RWPE2 (cell line): ENCODE measurements at regions not wholly inside any gene's neighbourhood (a gene's known extent, or its start where the extent isn't known, plus 50 kb on each side); places are given as distances from the start of the nearest gene placed in this dataset.

Source experiments
- ATAC-seq: fragments of 200-7000 bp; cut with Tn5 transposase; 3 replicates; pipeline ENCODE4 v1.9.1; 2021; ENCODE audit warnings: low read depth
- DNase-seq: peaks from one replicate; pipeline ENCODE4 v3.0.0-alpha.2; 2020; ENCODE audit warnings: low spot score
- H3K27ac ChIP-seq: fragments of 450-650 bp; 2 replicates; pipeline ENCODE4 v1.5.1; 2017; ENCODE audit warnings: mild to moderate bottlenecking; ENCODE audit not compliant: poor library complexity, severe bottlenecking
- H3K27me3 ChIP-seq: fragments of 250-450 bp; sonication (Bioruptor Pico); 2 replicates; pipeline ENCODE4 v1.5.1; 2021; ENCODE audit warnings: mild to moderate bottlenecking, moderate library complexity; ENCODE audit not compliant: insufficient read depth, poor library complexity, severe bottlenecking
- H3K36me3 ChIP-seq: fragments of 250-450 bp; sonication (Bioruptor Pico); 2 replicates; pipeline ENCODE4 v1.5.1; 2020; ENCODE audit warnings: low read depth, mild to moderate bottlenecking, moderate library complexity
- H3K4me1 ChIP-seq: fragments of 250-450 bp; sonication (Bioruptor Pico); 2 replicates; pipeline ENCODE4 v1.5.1; 2021; ENCODE audit warnings: mild to moderate bottlenecking, moderate library complexity; ENCODE audit not compliant: insufficient read depth, poor library complexity, severe bottlenecking
- H3K4me3 ChIP-seq: fragments of 250-450 bp; sonication (Bioruptor Pico); 2 replicates; pipeline ENCODE4 v1.5.1; 2021; ENCODE audit warnings: mild to moderate bottlenecking, moderate library complexity; ENCODE audit not compliant: severe bottlenecking
- H3K9me3 ChIP-seq: fragments of 250-450 bp; sonication (Bioruptor Pico); 2 replicates; pipeline ENCODE4 v1.5.1; 2021; ENCODE audit warnings: mild to moderate bottlenecking, moderate library complexity; ENCODE audit not compliant: severe bottlenecking
- TF ChIP-seq, protein P1 (sequence below): fragments of 450-650 bp; IDR thresholded peaks from one replicate; pipeline ENCODE4 v1.5.1; 2017; ENCODE audit warnings: mild to moderate bottlenecking, moderate library complexity; ENCODE audit not compliant: poor library complexity, severe bottlenecking

DNA sequence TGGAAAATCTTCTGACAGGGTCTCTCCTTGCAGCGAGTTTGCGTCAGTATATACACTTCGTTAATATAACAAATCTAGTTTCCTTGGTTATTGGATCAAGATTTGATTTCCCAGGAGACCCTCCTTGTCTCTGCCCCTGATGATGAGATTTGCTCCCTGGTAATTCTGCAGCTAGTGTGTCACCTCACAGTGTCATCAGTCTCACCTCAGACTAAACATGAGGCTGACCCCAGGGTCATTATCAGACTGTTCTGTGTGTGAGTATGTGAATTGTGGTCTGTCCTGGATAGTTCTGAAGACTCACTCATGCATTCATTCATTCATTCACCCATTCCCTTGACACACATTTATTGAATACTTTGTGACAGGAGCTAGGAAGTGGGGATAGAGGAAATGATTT lies 138.4 kb upstream of the CTTNBP2 start:
- TF ChIP-seq, protein P1, sequence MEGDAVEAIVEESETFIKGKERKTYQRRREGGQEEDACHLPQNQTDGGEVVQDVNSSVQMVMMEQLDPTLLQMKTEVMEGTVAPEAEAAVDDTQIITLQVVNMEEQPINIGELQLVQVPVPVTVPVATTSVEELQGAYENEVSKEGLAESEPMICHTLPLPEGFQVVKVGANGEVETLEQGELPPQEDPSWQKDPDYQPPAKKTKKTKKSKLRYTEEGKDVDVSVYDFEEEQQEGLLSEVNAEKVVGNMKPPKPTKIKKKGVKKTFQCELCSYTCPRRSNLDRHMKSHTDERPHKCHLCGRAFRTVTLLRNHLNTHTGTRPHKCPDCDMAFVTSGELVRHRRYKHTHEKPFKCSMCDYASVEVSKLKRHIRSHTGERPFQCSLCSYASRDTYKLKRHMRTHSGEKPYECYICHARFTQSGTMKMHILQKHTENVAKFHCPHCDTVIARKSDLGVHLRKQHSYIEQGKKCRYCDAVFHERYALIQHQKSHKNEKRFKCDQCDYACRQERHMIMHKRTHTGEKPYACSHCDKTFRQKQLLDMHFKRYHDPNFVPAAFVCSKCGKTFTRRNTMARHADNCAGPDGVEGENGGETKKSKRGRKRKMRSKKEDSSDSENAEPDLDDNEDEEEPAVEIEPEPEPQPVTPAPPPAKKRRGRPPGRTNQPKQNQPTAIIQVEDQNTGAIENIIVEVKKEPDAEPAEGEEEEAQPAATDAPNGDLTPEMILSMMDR = no peak
- H3K27me3 ChIP-seq = no peaks in the 10 kb centered on the region
- H3K27ac ChIP-seq = no peak overlapping the region
- H3K36me3 ChIP-seq = no peaks in the 10 kb centered on the region
- ATAC-seq (no peak), DNase-seq (no peak)
- peaks cover 4% of the 10 kb centered on the region for H3K4me1 ChIP-seq
- no peaks in the 10 kb centered on the region for H3K9me3 ChIP-seq
- H3K4me3 ChIP-seq = no peak overlapping the region

DNA sequence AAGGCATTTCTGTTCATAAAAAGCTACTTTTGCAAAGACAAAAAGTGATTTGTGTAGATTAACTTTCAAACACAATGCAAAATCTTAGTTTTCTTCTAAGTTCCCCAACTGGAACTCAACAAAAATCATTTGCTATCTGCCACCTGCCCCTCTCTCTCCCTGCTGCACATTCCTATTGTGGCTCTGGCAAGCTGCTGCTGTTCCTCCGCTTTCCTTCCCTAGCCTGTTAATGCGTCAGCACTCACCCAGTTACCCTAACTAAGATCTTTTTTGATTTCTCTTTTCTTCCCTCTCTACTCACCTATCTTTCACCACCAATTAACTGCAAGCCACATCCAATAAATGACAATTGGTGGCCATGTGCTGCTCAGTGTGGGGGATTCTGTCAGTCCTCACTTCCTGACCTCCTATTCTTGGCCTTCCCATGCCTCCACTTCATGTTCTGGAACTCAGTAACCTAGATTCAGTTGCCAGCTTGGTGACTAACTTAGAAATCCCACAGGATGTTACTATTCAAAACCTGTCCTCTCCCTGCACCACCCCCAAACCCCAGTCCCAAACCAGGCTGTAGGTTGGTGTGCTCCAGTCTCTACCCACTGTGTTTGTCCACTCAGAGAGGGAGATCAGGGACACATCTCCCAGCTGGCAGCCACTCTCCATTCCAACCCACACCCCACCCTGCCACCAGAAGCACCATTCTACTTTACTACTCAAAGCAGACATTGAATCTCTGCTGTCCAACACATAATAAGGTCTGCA lies 140.2 kb upstream of the CTTNBP2 start:
- Histone ChIP-seq H3K27ac (no peak overlapping the region), H3K36me3 (no peaks in the 10 kb centered on the region), H3K9me3 (no peaks in the 10 kb centered on the region), H3K4me3 (no peak overlapping the region), H3K27me3 (no peaks in the 10 kb centered on the region), H3K4me1 (no peaks in the 10 kb centered on the region)
- TF ChIP-seq, protein P1 = no peak
- DNase-seq (no peak), ATAC-seq (no peak)

DNA sequence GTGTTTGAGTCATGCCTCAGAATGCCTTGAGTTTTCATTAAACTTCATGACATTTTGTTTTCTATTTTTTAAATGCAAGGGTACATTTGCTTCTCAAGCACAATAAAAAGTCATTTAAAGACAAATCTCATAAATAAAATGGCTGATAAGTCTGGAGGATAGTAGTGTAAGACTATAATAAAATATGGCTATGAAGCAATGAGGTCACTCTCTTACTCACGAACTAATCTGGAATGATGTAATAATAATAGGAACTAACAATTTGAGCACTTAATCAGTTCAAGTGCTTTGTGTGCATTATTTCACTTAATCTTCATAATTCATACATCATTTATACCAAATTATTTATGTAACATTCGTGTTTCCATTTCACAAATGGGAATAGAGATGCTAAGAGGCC lies 149.3 kb upstream of the CTTNBP2 start:
- Histone ChIP-seq H3K27me3 (no peaks in the 10 kb centered on the region), H3K36me3 (no peaks in the 10 kb centered on the region), H3K4me3 (no peak overlapping the region), H3K27ac (no peak overlapping the region), H3K9me3 (no peaks in the 10 kb centered on the region), H3K4me1 (no peaks in the 10 kb centered on the region)
- TF ChIP-seq, protein P1 = no peak
- ATAC-seq = no peak
- no peak for DNase-seq

- no peak for ATAC-seq
- Histone ChIP-seq H3K9me3 (no peaks in the 10 kb centered on the region), H3K4me1 (no peaks in the 10 kb centered on the region), H3K36me3 (no peaks in the 10 kb centered on the region), H3K27ac (no peak overlapping the region), H3K27me3 (no peaks in the 10 kb centered on the region), H3K4me3 (no peak overlapping the region)
- no peak for DNase-seq
- TF ChIP-seq, protein P1 = no peak
Observed at GRCh38 chr7:118026791-118027190, 153.6 kb upstream of the CTTNBP2 start.

DNA sequence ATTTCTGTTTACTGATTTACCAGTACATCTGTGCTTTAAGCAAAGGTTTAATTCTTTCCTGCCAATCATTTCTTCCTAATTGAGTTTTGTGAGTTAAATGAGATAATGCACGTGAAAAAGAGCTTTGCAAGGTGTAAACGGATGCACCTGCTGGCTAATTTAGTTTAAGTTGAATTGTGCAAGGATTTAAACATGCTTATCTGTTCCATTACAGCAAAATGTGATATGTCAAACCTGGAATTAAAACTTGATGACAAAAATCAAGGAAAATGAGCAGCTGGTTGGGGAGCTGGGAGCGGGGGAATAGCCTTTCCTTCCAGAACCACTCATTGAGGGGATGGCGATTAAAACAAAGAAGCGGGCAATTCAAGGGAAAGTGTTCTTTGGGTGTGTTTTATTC lies 155.0 kb upstream of the CTTNBP2 start:
- Histone ChIP-seq H3K9me3 (no peaks in the 10 kb centered on the region), H3K36me3 (no peaks in the 10 kb centered on the region), H3K4me3 (no peak overlapping the region), H3K4me1 (no peaks in the 10 kb centered on the region), H3K27me3 (no peaks in the 10 kb centered on the region), H3K27ac (no peak overlapping the region)
- DNase-seq (no peak), ATAC-seq (no peak)
- TF ChIP-seq, protein P1 = no peak
